ENCODE measurements at regions not wholly inside any gene's neighbourhood (a gene's known extent, or its start where the extent isn't known, plus 50 kb on each side); places are given as distances from the start of the nearest gene placed in this dataset.

DNA sequence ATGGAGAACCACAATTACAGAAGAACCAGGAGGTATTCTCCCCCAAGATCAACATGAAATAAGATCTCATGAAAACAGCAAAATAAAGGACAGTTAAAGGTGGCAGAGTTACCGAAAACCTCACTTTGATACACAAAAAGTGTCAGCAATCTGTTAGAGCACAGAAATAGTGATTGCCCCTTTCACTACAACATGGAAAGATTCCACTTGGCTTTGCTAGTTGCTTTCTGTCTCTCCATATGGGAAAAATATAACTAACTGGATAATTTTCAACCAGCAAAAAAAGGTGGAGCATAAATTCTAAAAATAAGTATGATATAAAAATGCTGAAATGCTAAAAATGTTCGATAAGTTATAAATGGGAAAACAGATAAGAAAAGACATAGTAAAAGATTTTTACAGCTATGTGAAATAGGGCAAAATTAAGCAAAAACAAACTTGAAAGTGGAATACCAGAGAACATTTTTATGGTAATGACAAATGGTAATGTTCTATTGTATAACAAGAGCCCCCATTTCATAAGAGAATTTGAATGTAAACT, 90.2 kb downstream of the GPR85 start:
- H3K36me3 ChIP-seq, result no peaks in the 10 kb centered on the region
- intact Hi-C loops (cut with DNase I; ENCODE audit: low total_unique reads), result no loop called here
- H3K4me1 ChIP-seq, result peaks cover 0 to 24% (median 0%) of the 10 kb centered on the region in 4 donors
- no peak overlapping the region for H3K4me3 ChIP-seq
- TF ChIP-seq, protein P1, sequence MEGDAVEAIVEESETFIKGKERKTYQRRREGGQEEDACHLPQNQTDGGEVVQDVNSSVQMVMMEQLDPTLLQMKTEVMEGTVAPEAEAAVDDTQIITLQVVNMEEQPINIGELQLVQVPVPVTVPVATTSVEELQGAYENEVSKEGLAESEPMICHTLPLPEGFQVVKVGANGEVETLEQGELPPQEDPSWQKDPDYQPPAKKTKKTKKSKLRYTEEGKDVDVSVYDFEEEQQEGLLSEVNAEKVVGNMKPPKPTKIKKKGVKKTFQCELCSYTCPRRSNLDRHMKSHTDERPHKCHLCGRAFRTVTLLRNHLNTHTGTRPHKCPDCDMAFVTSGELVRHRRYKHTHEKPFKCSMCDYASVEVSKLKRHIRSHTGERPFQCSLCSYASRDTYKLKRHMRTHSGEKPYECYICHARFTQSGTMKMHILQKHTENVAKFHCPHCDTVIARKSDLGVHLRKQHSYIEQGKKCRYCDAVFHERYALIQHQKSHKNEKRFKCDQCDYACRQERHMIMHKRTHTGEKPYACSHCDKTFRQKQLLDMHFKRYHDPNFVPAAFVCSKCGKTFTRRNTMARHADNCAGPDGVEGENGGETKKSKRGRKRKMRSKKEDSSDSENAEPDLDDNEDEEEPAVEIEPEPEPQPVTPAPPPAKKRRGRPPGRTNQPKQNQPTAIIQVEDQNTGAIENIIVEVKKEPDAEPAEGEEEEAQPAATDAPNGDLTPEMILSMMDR (IDR thresholded peaks at IDR 0.05), result no peak
- DNase-seq, result no peak
- H3K9me3 ChIP-seq, result no peaks in the 10 kb centered on the region
- H3K27ac ChIP-seq, result peak overlapping the region in 1 of 2 donors; percentile 65
- H3K27me3 ChIP-seq, result no peaks in the 10 kb centered on the region

DNA sequence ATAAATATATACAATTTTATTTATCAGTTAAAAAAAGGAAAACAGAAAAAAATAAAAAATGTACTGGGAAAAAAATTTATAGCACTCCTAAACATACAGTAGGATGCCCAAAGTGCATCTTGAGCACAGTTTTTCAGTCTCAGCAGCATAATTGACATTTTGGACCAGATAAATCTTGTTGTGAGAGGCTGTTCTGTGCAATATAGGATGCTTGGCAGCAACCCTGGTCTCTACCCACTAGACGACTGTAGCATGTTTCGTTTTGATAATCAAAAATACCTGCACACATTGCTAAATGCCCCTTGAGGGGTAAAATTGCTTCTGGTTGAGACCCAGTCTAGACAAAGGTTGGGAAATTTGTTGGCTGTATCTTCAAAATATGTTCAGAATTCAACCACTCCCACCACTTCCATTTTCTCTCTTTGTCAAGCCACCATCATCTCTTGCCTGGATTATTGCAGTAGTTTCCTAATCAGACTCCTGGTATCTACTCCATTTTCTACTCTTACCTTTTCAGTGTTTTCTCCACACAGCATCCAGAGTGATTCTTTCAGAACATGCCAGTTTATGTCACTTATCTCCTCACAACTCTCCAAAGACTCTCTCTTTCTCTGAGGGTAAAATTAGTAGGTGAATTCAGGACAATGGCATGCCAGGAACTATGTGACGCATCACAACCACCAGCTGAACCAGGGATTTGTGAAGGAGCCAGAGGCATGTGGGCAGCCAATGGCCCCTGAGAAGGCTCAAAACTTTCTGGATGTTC, 91.4 kb downstream of the GPR85 start:
- no peaks in the 10 kb centered on the region for H3K36me3 ChIP-seq
- peak overlapping the region in 1 of 2 donors; percentile 16 for H3K4me3 ChIP-seq
- peak overlapping the region; percentile 25 to 65 for H3K27ac ChIP-seq
- intact Hi-C loops (cut with DNase I; ENCODE audit: low total_unique reads), result no loop called here
- peak in 1 of 2 donors; percentile 63 for DNase-seq
- no peaks in the 10 kb centered on the region for H3K9me3 ChIP-seq
- peaks cover 0 to 24% (median 0%) of the 10 kb centered on the region in 4 donors for H3K4me1 ChIP-seq
- TF ChIP-seq, protein P1 (IDR thresholded peaks at IDR 0.05), result no peak
- no peaks in the 10 kb centered on the region for H3K27me3 ChIP-seq

DNA sequence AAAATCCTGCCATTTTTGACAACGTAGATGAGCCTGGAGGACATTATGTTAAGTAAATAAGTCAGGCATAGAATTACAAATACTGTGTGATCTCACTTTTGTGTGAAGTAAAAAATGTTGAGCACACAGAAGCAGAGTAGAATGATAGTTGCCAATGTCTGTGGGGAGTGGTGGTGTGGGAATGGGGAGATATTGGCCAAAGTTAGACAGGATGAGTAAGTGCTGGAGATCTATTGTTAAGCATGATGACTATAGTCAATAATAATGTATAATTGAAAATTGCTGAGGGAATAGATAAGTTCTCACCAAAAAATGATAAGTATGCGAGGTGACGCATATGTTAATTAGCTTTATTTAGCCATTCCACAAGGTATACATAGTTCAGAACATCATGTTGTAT, 92.0 kb downstream of the GPR85 start:
- H3K4me1 ChIP-seq, result peaks cover 0 to 24% (median 0%) of the 10 kb centered on the region in 4 donors
- H3K27me3 ChIP-seq, result no peaks in the 10 kb centered on the region
- no peaks in the 10 kb centered on the region for H3K36me3 ChIP-seq
- TF ChIP-seq, protein P1 (IDR thresholded peaks at IDR 0.05), result no peak
- DNase-seq, result no peak
- H3K9me3 ChIP-seq, result no peaks in the 10 kb centered on the region
- peak overlapping the region in 1 of 2 donors; percentile 65 for H3K27ac ChIP-seq
- no peak overlapping the region for H3K4me3 ChIP-seq
- intact Hi-C loops (cut with DNase I; ENCODE audit: low total_unique reads), result no loop called here

DNA sequence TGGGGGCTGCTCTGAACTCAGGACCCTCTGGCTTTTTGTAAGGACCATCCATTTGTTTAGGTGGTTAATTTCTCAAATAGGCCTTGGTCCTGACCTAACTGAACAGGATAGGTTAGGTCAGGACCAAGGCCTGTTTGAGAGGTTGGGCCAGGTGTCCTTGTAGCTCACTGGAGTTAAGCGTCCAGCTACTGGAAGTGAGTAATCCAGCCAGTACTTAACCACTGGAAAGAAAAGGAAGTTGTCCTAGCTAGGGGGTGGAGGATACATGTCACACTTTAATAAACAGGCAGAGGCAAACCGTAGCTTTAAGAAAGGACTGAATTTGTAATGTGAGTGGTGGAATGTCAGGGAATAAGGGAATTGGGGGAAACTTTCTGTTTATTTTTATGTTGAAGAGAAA, 96.0 kb downstream of the GPR85 start:
- H3K4me3 ChIP-seq, result no peak overlapping the region
- H3K27me3 ChIP-seq, result no peaks in the 10 kb centered on the region
- H3K9me3 ChIP-seq, result no peaks in the 10 kb centered on the region
- H3K36me3 ChIP-seq, result no peaks in the 10 kb centered on the region
- intact Hi-C loops (cut with DNase I; ENCODE audit: low total_unique reads), result no loop called here
- H3K27ac ChIP-seq, result no peak overlapping the region
- peaks cover 0 to 35% (median 10%) of the 10 kb centered on the region in 4 donors for H3K4me1 ChIP-seq
- DNase-seq, result no peak
- TF ChIP-seq, protein P1 (IDR thresholded peaks at IDR 0.05), result no peak

DNA sequence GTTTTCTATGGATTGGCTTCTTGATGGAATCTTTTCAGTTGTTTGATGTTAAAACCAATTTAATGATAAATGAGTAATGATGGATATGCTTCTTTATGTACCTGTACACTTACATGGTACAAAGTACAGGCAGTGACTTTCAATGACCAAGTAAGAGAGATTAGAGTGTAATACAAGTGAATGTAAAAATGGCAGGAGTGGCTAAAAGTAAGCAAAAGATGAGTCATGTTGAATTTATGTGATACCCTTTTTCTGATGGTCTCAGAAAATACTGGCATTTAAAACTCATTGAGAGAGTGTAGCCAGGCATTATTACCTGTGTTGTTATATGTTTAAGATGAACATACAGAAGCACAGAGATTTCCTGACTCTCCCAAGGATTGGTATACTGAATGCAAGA, 97.1 kb downstream of the GPR85 start:
- H3K4me1 ChIP-seq, result peaks cover 0 to 27% (median 10%) of the 10 kb centered on the region in 4 donors
- intact Hi-C loops (cut with DNase I; ENCODE audit: low total_unique reads), result no loop called here
- TF ChIP-seq, protein P1 (IDR thresholded peaks at IDR 0.05), result no peak
- no peak overlapping the region for H3K4me3 ChIP-seq
- no peaks in the 10 kb centered on the region for H3K36me3 ChIP-seq
- no peak for DNase-seq
- no peaks in the 10 kb centered on the region for H3K9me3 ChIP-seq
- H3K27me3 ChIP-seq, result no peaks in the 10 kb centered on the region
- no peak overlapping the region for H3K27ac ChIP-seq
